ENCODE measurements at regions not wholly inside any gene's neighbourhood (a gene's known extent, or its start where the extent isn't known, plus 50 kb on each side); places are given as distances from the start of the nearest gene placed in this dataset.

DNA sequence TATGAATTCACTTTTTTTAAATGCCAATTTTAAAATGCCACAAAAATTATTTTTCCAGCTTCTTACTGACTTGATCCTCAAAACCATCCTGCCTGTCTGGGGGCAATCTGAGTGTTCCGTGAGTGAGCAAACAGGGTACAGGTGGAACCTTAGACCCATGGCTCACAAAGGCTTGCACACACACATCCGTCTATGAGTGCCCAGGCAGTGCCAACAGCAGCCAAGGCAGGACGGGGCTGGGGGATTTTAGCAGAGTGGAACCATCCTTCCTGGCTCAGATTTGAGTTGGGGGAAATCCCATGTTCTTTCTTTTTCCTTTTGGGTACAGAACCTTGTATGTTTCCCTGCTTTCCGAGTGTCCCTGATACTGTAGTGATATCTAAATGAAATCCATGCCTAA, 377.7 kb upstream of the MGMT start:
- Histone ChIP-seq H3K4me3 (ENCODE audit: low read depth in 1 of 2, low read length in 1 of 2) (no peak overlapping the region), H3K9me3 (no peaks in the 10 kb centered on the region)
- TF ChIP-seq, protein P1, sequence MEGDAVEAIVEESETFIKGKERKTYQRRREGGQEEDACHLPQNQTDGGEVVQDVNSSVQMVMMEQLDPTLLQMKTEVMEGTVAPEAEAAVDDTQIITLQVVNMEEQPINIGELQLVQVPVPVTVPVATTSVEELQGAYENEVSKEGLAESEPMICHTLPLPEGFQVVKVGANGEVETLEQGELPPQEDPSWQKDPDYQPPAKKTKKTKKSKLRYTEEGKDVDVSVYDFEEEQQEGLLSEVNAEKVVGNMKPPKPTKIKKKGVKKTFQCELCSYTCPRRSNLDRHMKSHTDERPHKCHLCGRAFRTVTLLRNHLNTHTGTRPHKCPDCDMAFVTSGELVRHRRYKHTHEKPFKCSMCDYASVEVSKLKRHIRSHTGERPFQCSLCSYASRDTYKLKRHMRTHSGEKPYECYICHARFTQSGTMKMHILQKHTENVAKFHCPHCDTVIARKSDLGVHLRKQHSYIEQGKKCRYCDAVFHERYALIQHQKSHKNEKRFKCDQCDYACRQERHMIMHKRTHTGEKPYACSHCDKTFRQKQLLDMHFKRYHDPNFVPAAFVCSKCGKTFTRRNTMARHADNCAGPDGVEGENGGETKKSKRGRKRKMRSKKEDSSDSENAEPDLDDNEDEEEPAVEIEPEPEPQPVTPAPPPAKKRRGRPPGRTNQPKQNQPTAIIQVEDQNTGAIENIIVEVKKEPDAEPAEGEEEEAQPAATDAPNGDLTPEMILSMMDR (IDR thresholded peaks at IDR 0.05) = no peak

DNA sequence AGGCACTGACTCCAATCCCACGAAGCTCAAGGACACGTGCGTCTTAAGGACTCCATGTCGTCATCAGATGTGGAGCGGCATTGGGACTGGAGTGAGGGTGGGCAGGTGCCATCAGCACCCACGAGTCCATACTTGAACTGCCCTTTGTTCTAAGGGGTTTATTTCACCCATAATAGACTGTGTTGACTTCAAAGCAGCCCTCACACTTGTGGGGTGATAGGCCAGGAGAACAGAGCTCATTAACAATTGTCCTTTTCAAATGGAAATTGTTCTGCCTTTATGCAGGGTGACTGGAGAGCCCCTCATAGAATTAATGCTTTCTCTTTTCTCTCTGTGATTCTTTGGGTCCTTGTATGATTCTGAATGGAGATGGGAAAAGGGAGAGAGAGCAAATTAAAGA, 376.9 kb upstream of the MGMT start:
- Histone ChIP-seq H3K4me3 (ENCODE audit: low read depth in 1 of 2, low read length in 1 of 2) (no peak overlapping the region), H3K9me3 (no peaks in the 10 kb centered on the region), H3K4me1 (ENCODE audit: control insufficient read depth in 1 of 2, insufficient read depth in 1 of 2, low read depth in 1 of 2, low read length in 1 of 2) (no peaks in the 10 kb centered on the region), H3K36me3 (no peaks in the 10 kb centered on the region), H3K27me3 (no peaks in the 10 kb centered on the region), H3K27ac (no peak overlapping the region)
- TF ChIP-seq, protein P1 (IDR thresholded peaks at IDR 0.05) = no peak

More for the DNA sequence above, 377.7 kb upstream of the MGMT start:
- no peaks in the 10 kb centered on the region for H3K27me3 ChIP-seq
- H3K4me1 ChIP-seq (ENCODE audit: control insufficient read depth in 1 of 2, insufficient read depth in 1 of 2, low read depth in 1 of 2, low read length in 1 of 2) = no peaks in the 10 kb centered on the region
- H3K36me3 ChIP-seq = no peaks in the 10 kb centered on the region
- no peak overlapping the region for H3K27ac ChIP-seq

GRCh38 chr10:129090618-129091366, 376.2 kb upstream of the MGMT start:
- TF ChIP-seq, protein P1 (IDR thresholded peaks at IDR 0.05) = no peak
- Histone ChIP-seq H3K9me3 (no peaks in the 10 kb centered on the region), H3K27me3 (no peaks in the 10 kb centered on the region), H3K4me1 (ENCODE audit: control insufficient read depth in 1 of 2, insufficient read depth in 1 of 2, low read depth in 1 of 2, low read length in 1 of 2) (no peaks in the 10 kb centered on the region), H3K27ac (no peak overlapping the region), H3K4me3 (ENCODE audit: low read depth in 1 of 2, low read length in 1 of 2) (no peak overlapping the region), H3K36me3 (no peaks in the 10 kb centered on the region)

DNA sequence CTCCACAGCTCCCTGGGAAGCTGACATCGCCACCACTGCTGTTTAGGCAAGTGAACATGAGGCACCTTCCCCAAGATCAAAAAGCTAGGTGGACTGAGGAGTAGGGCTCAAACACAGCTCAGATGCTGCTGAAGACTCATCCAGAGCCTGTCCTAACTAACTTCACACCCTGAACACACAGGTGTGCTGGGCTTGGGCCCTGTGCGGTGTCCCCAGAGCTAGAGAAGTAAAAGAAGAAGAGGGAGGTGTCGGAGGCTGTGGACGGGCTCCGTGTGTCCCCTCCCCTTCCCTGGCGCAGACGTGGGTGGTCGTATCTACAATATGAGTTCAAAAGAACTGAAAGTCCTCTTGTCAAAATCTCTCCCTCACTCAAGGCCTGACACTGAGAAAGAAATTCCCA, 373.4 kb upstream of the MGMT start:
- no peak overlapping the region for H3K4me3 ChIP-seq (ENCODE audit: low read depth in 1 of 2, low read length in 1 of 2)
- H3K27ac ChIP-seq = no peak overlapping the region
- H3K36me3 ChIP-seq = no peaks in the 10 kb centered on the region
- H3K27me3 ChIP-seq = no peaks in the 10 kb centered on the region
- no peaks in the 10 kb centered on the region for H3K4me1 ChIP-seq (ENCODE audit: control insufficient read depth in 1 of 2, insufficient read depth in 1 of 2, low read depth in 1 of 2, low read length in 1 of 2)
- no peaks in the 10 kb centered on the region for H3K9me3 ChIP-seq
- TF ChIP-seq, protein P1 (IDR thresholded peaks at IDR 0.05) = no peak

DNA sequence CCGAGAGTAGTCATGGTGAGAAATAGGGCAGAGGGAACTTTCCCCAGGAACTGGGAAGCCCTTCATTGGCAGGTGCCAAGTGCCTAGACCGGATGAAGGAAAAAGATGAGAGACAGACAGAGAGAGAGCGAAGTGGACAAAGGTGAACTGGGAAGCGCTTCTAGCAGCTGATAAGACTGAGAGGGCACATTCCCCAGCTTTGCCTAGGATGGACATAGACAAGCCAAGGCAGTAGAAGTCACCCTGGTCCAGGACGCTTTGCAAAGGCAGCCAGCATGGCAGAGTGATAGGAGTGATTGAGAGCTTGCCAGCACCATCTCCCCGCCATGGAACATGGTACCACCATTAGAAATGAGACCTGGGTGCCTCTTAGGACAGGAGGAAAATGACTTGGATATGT, 372.8 kb upstream of the MGMT start:
- Histone ChIP-seq H3K9me3 (no peaks in the 10 kb centered on the region), H3K27ac (no peak overlapping the region)

More for the DNA sequence above, 372.8 kb upstream of the MGMT start:
- no peaks in the 10 kb centered on the region for H3K36me3 ChIP-seq
- TF ChIP-seq, protein P1 (IDR thresholded peaks at IDR 0.05) = no peak
- no peaks in the 10 kb centered on the region for H3K4me1 ChIP-seq (ENCODE audit: control insufficient read depth in 1 of 2, insufficient read depth in 1 of 2, low read depth in 1 of 2, low read length in 1 of 2)
- H3K27me3 ChIP-seq = no peaks in the 10 kb centered on the region
- H3K4me3 ChIP-seq (ENCODE audit: low read depth in 1 of 2, low read length in 1 of 2) = no peak overlapping the region
